ENCODE measurements at regions not wholly inside any gene's neighbourhood (a gene's known extent, or its start where the extent isn't known, plus 50 kb on each side); places are given as distances from the start of the nearest gene placed in this dataset.

- TF ChIP-seq POLR2AphosphoS5 (IDR thresholded peaks at IDR 0.05; ENCODE audit: low read depth, low read length) (no peak), REST (IDR thresholded peaks at IDR 0.05; ENCODE audit: insufficient read depth in 1 of 2, low read depth in 2 of 2, low read length in 1 of 2) (no peak), CTCF (IDR thresholded peaks at IDR 0.05) (no peak)
These were observed 170.0 kb downstream of the SMIM20 start for GRCh38 chr4:26083987-26084386.

All from Panc1 (cell line).